ENCODE measurements at regions not wholly inside any gene's neighbourhood (a gene's known extent, or its start where the extent isn't known, plus 50 kb on each side); places are given as distances from the start of the nearest gene placed in this dataset. TPM values are rescaled to one million over a fixed set of nuclear protein-coding genes. Genes with fewer than 3 reads are reported as not detected.
"Not testable (repeated sequence)": the region's sequence is repeated elsewhere in the genome, so short reads cannot be mapped to it uniquely, and the experiment has no call there.

DNA sequence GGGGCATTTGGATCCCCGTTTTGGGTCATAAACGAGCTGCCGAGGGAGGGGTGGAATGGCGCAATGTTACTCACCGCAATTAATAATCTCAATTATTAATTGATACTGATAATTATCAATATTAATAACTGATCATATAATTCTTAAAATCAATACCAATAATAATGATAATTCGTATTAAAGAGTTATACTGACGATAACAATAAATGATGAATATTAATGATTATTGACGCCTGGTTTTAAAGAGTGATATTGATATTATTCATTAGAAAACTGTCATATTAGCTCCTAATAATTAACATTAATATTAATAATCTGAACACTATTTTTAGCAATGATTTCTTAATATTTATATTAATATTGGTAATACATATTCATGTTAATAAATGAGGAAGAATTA lies 92.4 kb downstream of the OTOP1 start:
- H3K4me3 ChIP-seq; DNase-seq; H3K36me3 ChIP-seq (ENCODE audit: low read depth); H3K4me2 ChIP-seq (ENCODE audit: unreplicated experiment); H3K9me3 ChIP-seq (ENCODE audit: low read depth); H3K27ac ChIP-seq; H3K79me2 ChIP-seq (ENCODE audit: insufficient read depth); in situ Hi-C loops (cut with MboI); H3F3A ChIP-seq (ENCODE audit: insufficient read depth); H3K27me3 ChIP-seq (replicated peaks; ENCODE audit: insufficient read depth); H3K9ac ChIP-seq; H3K4me1 ChIP-seq (ENCODE audit: insufficient read depth); H3K9me2 ChIP-seq (ENCODE audit: insufficient read depth); H4K20me1 ChIP-seq (ENCODE audit: insufficient read depth); H2AFZ ChIP-seq: not testable (repeated sequence)
- WGBS, 2 experiments (ENCODE audit: low coverage in 1 of 2, low lambda C conversion rate in 2 of 2, missing lambda C conversion rate in 2 of 2) = 52 to 57% methylated on average over 8 of the region's 8 CpGs

DNA sequence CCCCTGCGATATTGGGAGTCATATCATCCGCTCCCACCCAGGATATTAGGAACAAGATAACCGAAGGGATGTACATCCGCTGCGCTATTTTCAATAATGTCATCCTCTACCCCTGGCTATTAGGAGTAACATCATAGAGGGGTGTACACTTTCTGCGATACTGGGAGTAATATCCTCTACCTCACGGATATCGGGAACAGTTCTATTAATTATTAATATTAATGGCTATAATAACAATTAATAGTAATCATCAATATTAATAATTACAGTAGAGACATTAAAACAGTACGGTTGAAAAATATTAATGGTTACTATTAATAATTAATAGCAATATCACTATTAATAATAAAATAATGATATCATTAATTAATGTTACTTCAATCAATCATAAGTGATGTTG lies 90.1 kb downstream of the OTOP1 start:
- H3K79me2 ChIP-seq (ENCODE audit: insufficient read depth); in situ Hi-C loops (cut with MboI): not testable (repeated sequence)

More for the DNA sequence above, 90.1 kb downstream of the OTOP1 start:
- H3K4me2 ChIP-seq (ENCODE audit: unreplicated experiment); H3K9me3 ChIP-seq (ENCODE audit: low read depth); H3K4me1 ChIP-seq (ENCODE audit: insufficient read depth); H4K20me1 ChIP-seq (ENCODE audit: insufficient read depth); H2AFZ ChIP-seq; H3F3A ChIP-seq (ENCODE audit: insufficient read depth); H3K9ac ChIP-seq; DNase-seq; H3K4me3 ChIP-seq; H3K36me3 ChIP-seq (ENCODE audit: low read depth); H3K9me2 ChIP-seq (ENCODE audit: insufficient read depth); H3K27ac ChIP-seq; H3K27me3 ChIP-seq (replicated peaks; ENCODE audit: insufficient read depth): not testable (repeated sequence)
- 86 to 88% methylated on average over 9 of the region's 9 CpGs for WGBS, 2 experiments (ENCODE audit: low coverage in 1 of 2, low lambda C conversion rate in 2 of 2, missing lambda C conversion rate in 2 of 2)

Small RNA genes in the stretch of these regions (small RNA-seq; reads per million reads assigned to genes)
- gene AC116562.3 (ENCODE audit: low read depth, low replicate concordance) = not detected

Measured in GM23248 (cell line).